Immature natural killer cell (primary cell): ENCODE measurements at regions not wholly inside any gene's neighbourhood (a gene's known extent, or its start where the extent isn't known, plus 50 kb on each side); places are given as distances from the start of the nearest gene placed in this dataset.
"Not testable (repeated sequence)": the region's sequence is repeated elsewhere in the genome, so short reads cannot be mapped to it uniquely, and the experiment has no call there.

Experiments
- DNase-seq, 3 donors: peaks; one replicate each; pipeline ENCODE4 v3.0.0; 2022; ENCODE audit warnings: mixed read lengths in 1 of 3
- H3K27ac Mint-ChIP-seq, 6 donors: one replicate each; pipeline ENCODE4 v1.8.0; 2020; ENCODE audit warnings: mixed read lengths in 6 of 6, mild to moderate bottlenecking in 5 of 6, inconsistent platforms in 4 of 6, moderate library complexity in 3 of 6
- H3K27me3 Mint-ChIP-seq, 3 donors: one replicate each; pipeline ENCODE4 v1.8.0; 2020 to 2021; ENCODE audit warnings: low read depth in 3 of 3, mild to moderate bottlenecking in 3 of 3, mixed read lengths in 3 of 3, moderate library complexity in 3 of 3, inconsistent platforms in 1 of 3
- H3K36me3 Mint-ChIP-seq, 3 donors: one replicate each; pipeline ENCODE4 v1.8.0; 2020; ENCODE audit warnings: mixed read lengths in 3 of 3, inconsistent platforms in 2 of 3, mild to moderate bottlenecking in 2 of 3
- H3K4me1 Mint-ChIP-seq, 2 donors: one replicate each; pipeline ENCODE4 v1.8.0; 2020; ENCODE audit warnings: inconsistent platforms in 2 of 2, mild to moderate bottlenecking in 2 of 2, mixed read lengths in 2 of 2, moderate library complexity in 1 of 2
- H3K4me3 Mint-ChIP-seq, 5 donors: one replicate each; pipeline ENCODE4 v1.8.0; 2020; ENCODE audit warnings: mild to moderate bottlenecking in 5 of 5, mixed read lengths in 5 of 5, inconsistent platforms in 3 of 5, moderate library complexity in 3 of 5
- H3K9me3 Mint-ChIP-seq, 6 donors: one replicate each; pipeline ENCODE4 v1.8.0; 2020; ENCODE audit warnings: mild to moderate bottlenecking in 6 of 6, mixed read lengths in 6 of 6, inconsistent platforms in 4 of 6, moderate library complexity in 3 of 6

- no peak overlapping the region for H3K27ac Mint-ChIP-seq
- peaks cover 3 to 6% (median 4%) of the 10 kb centered on the region in 3 donors for H3K27me3 Mint-ChIP-seq
Measured at GRCh38 chr7:132019703-132020102, 463.3 kb upstream of the PODXL start.

GRCh38 chr7:132009778-132010177 is 453.4 kb upstream of the PODXL start:
- no peaks in the 10 kb centered on the region for H3K4me1 Mint-ChIP-seq
- H3K27ac Mint-ChIP-seq: no peak overlapping the region
- DNase-seq: no peak

More at GRCh38 chr7:132019703-132020102, 463.3 kb upstream of the PODXL start:
- no peaks in the 10 kb centered on the region for H3K4me1 Mint-ChIP-seq
- H3K36me3 Mint-ChIP-seq: no peaks in the 10 kb centered on the region
- DNase-seq: no peak
- H3K9me3 Mint-ChIP-seq: peaks cover 0 to 6% (median under 1%) of the 10 kb centered on the region in 6 donors
- no peak overlapping the region for H3K4me3 Mint-ChIP-seq

GRCh38 chr7:132004529-132004928 is 448.1 kb upstream of the PODXL start:
- Mint-ChIP-seq H3K27me3 (peaks cover 0 to 8% (median 3%) of the 10 kb centered on the region in 3 donors), H3K9me3 (peaks cover 0 to 13% (median under 1%) of the 10 kb centered on the region in 6 donors), H3K36me3 (no peaks in the 10 kb centered on the region), H3K4me1 (no peaks in the 10 kb centered on the region), H3K4me3 (no peak overlapping the region), H3K27ac (no peak overlapping the region)
- DNase-seq: no peak

More at GRCh38 chr7:132009778-132010177, 453.4 kb upstream of the PODXL start:
- Mint-ChIP-seq H3K36me3 (peaks cover 0 to 4% (median 0%) of the 10 kb centered on the region in 3 donors), H3K4me3 (no peak overlapping the region), H3K9me3 (peaks cover 0 to 13% (median 3%) of the 10 kb centered on the region in 6 donors), H3K27me3 (peaks cover 0 to 4% (median 0%) of the 10 kb centered on the region in 3 donors)

- H3K9me3 Mint-ChIP-seq: no peaks in the 10 kb centered on the region
- H3K4me1 Mint-ChIP-seq: no peaks in the 10 kb centered on the region
- DNase-seq: no peak
Measured at GRCh38 chr7:132002343-132002968, 446.0 kb upstream of the PODXL start.

GRCh38 chr7:132001146-132001545 is 444.7 kb upstream of the PODXL start:
- DNase-seq: no peak
- Mint-ChIP-seq H3K27me3 (peaks cover 0 to 4% (median 3%) of the 10 kb centered on the region in 3 donors), H3K36me3 (no peaks in the 10 kb centered on the region), H3K4me3 (no peak overlapping the region), H3K9me3 (no peaks in the 10 kb centered on the region), H3K27ac (no peak overlapping the region), H3K4me1 (no peaks in the 10 kb centered on the region)

More at GRCh38 chr7:132002343-132002968, 446.0 kb upstream of the PODXL start:
- Mint-ChIP-seq H3K27me3 (peaks cover 0 to 4% (median 3%) of the 10 kb centered on the region in 3 donors), H3K4me3 (no peak overlapping the region), H3K36me3 (no peaks in the 10 kb centered on the region), H3K27ac (no peak overlapping the region)

GRCh38 chr7:131999193-131999592 is 442.8 kb upstream of the PODXL start:
- Mint-ChIP-seq H3K27me3 (peaks cover 0 to 4% (median 3%) of the 10 kb centered on the region in 3 donors), H3K4me1 (no peaks in the 10 kb centered on the region), H3K36me3 (no peaks in the 10 kb centered on the region), H3K9me3 (no peaks in the 10 kb centered on the region), H3K4me3 (no peak overlapping the region), H3K27ac (no peak overlapping the region)
- DNase-seq: no peak

- H3K4me1 Mint-ChIP-seq: no peaks in the 10 kb centered on the region
- peaks cover 0 to 4% (median 2%) of the 10 kb centered on the region in 3 donors for H3K27me3 Mint-ChIP-seq
- no peak for DNase-seq
- H3K36me3 Mint-ChIP-seq: no peaks in the 10 kb centered on the region
- peaks cover 0 to 2% (median 0%) of the 10 kb centered on the region in 6 donors for H3K9me3 Mint-ChIP-seq
- no peak overlapping the region for H3K27ac Mint-ChIP-seq
- H3K4me3 Mint-ChIP-seq: no peak overlapping the region
Measured at GRCh38 chr7:131995324-131995723, 438.9 kb upstream of the PODXL start.

- H3K27me3 Mint-ChIP-seq, H3K27ac Mint-ChIP-seq, H3K9me3 Mint-ChIP-seq, H3K36me3 Mint-ChIP-seq, H3K4me1 Mint-ChIP-seq, DNase-seq, H3K4me3 Mint-ChIP-seq: not testable (repeated sequence)
Measured at GRCh38 chr7:131981069-131981468, 424.6 kb upstream of the PODXL start.

- H3K4me3 Mint-ChIP-seq, H3K27ac Mint-ChIP-seq, H3K9me3 Mint-ChIP-seq, DNase-seq, H3K27me3 Mint-ChIP-seq, H3K36me3 Mint-ChIP-seq, H3K4me1 Mint-ChIP-seq: not testable (repeated sequence)
Measured at GRCh38 chr7:131978118-131978517, 421.7 kb upstream of the PODXL start.

- Mint-ChIP-seq H3K27ac (no peak overlapping the region), H3K27me3 (peaks cover under 1 to 2% (median 2%) of the 10 kb centered on the region in 3 donors), H3K4me1 (no peaks in the 10 kb centered on the region), H3K9me3 (peaks cover 0 to 2% (median 0%) of the 10 kb centered on the region in 6 donors), H3K36me3 (no peaks in the 10 kb centered on the region), H3K4me3 (no peak overlapping the region)
- DNase-seq: no peak
Measured at GRCh38 chr7:131976411-131976810, 420.0 kb upstream of the PODXL start.

GRCh38 chr7:131974671-131975070 is 418.2 kb upstream of the PODXL start:
- peaks cover 0 to 2% (median 0%) of the 10 kb centered on the region in 6 donors for H3K9me3 Mint-ChIP-seq
- H3K27ac Mint-ChIP-seq: no peak overlapping the region
- H3K4me3 Mint-ChIP-seq: no peak overlapping the region
- no peaks in the 10 kb centered on the region for H3K4me1 Mint-ChIP-seq
- DNase-seq: no peak
- H3K36me3 Mint-ChIP-seq: no peaks in the 10 kb centered on the region
- H3K27me3 Mint-ChIP-seq: peaks cover 0 to 2% (median 0%) of the 10 kb centered on the region in 3 donors

GRCh38 chr7:131972251-131972650 is 415.8 kb upstream of the PODXL start:
- H3K27me3 Mint-ChIP-seq: peaks cover 0 to 3% (median 1%) of the 10 kb centered on the region in 3 donors

GRCh38 chr7:131970602-131971001 is 414.2 kb upstream of the PODXL start:
- H3K4me3 Mint-ChIP-seq: no peak overlapping the region
- H3K27ac Mint-ChIP-seq: no peak overlapping the region
- H3K9me3 Mint-ChIP-seq: no peaks in the 10 kb centered on the region
- no peaks in the 10 kb centered on the region for H3K36me3 Mint-ChIP-seq
- H3K4me1 Mint-ChIP-seq: no peaks in the 10 kb centered on the region
- no peak for DNase-seq
- peaks cover 0 to 2% (median 1%) of the 10 kb centered on the region in 3 donors for H3K27me3 Mint-ChIP-seq

More at GRCh38 chr7:131972251-131972650, 415.8 kb upstream of the PODXL start:
- Mint-ChIP-seq H3K9me3 (no peaks in the 10 kb centered on the region), H3K36me3 (no peaks in the 10 kb centered on the region), H3K27ac (no peak overlapping the region), H3K4me1 (no peaks in the 10 kb centered on the region), H3K4me3 (no peak overlapping the region)
- DNase-seq: no peak

GRCh38 chr7:131969560-131969959 is 413.1 kb upstream of the PODXL start:
- H3K27ac Mint-ChIP-seq: no peak overlapping the region

More at GRCh38 chr7:131969560-131969959, 413.1 kb upstream of the PODXL start:
- Mint-ChIP-seq H3K27me3 (peaks cover 0 to 2% (median 1%) of the 10 kb centered on the region in 3 donors), H3K4me1 (no peaks in the 10 kb centered on the region), H3K4me3 (no peak overlapping the region), H3K36me3 (no peaks in the 10 kb centered on the region), H3K9me3 (no peaks in the 10 kb centered on the region)
- DNase-seq: no peak
